ENCODE measurements at regions not wholly inside any gene's neighbourhood (a gene's known extent, or its start where the extent isn't known, plus 50 kb on each side); places are given as distances from the start of the nearest gene placed in this dataset.

DNA sequence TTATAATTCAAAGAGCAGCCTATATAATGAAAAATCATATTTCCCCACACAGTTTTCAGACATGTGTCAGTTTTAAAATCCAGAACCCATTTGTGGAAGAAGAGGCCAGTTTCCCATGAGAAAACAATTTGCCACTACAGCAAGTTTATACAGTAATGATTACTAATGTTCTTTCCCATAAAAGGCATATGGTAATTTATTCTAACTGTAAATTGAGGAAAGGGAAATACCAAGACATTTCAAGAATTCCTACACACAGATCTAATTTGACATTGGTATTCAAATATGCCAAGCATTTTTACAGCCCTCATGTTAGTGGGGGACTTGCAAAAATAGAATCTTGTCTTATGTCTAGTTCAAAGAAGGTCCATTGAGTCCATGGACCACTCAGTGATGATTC, 1368.6 kb downstream of the FSTL5 start:
- Histone ChIP-seq H3K4me3 (ENCODE audit: low read length in 2 of 2) (no peak overlapping the region), H3K9ac (ENCODE audit: low read depth in 1 of 2, low read length in 2 of 2) (no peak overlapping the region), H3K27ac (ENCODE audit: low read depth in 2 of 2, low read length in 2 of 2) (no peak overlapping the region), H3K27me3 (ENCODE audit: control insufficient read depth in 2 of 2, insufficient read depth in 2 of 2, low read length in 2 of 2) (no peaks in the 10 kb centered on the region), H3K36me3 (ENCODE audit: control insufficient read depth in 2 of 2, insufficient read depth in 2 of 2, low read length in 2 of 2) (no peaks in the 10 kb centered on the region), H3K9me3 (ENCODE audit: control insufficient read depth in 2 of 2, low read length in 2 of 2) (no peaks in the 10 kb centered on the region), H3K4me1 (ENCODE audit: control insufficient read depth in 2 of 2, insufficient read depth in 2 of 2, low read length in 2 of 2) (no peaks in the 10 kb centered on the region)

DNA sequence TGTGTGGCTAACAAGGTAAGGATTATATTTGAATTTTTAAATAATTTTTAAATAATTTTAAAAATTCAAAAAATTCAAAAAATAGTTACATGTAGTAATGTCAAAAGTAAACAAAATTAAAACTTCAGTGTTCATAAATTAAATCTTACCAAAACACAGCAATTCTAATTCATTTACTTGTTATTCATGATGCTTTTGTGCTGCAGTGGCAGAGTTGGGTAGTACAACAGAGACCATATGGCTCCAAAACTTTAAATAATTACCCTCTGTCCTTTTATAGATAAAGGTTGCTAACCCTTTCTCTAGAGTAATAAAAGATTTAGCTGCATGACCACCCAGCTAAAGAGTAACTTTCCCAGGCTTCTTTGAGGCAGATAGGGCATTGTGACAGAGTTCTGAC, 1355.6 kb downstream of the FSTL5 start:
- H3K27me3 ChIP-seq (ENCODE audit: control insufficient read depth in 2 of 2, insufficient read depth in 2 of 2, low read length in 2 of 2) = no peaks in the 10 kb centered on the region
- H3K36me3 ChIP-seq (ENCODE audit: control insufficient read depth in 2 of 2, insufficient read depth in 2 of 2, low read length in 2 of 2) = no peaks in the 10 kb centered on the region
- no peak overlapping the region for H3K4me3 ChIP-seq (ENCODE audit: low read length in 2 of 2)
- H3K27ac ChIP-seq (ENCODE audit: low read depth in 2 of 2, low read length in 2 of 2) = no peak overlapping the region
- H3K9me3 ChIP-seq (ENCODE audit: control insufficient read depth in 2 of 2, low read length in 2 of 2) = no peaks in the 10 kb centered on the region
- H3K4me1 ChIP-seq (ENCODE audit: control insufficient read depth in 2 of 2, insufficient read depth in 2 of 2, low read length in 2 of 2) = no peaks in the 10 kb centered on the region
- H3K9ac ChIP-seq (ENCODE audit: low read depth in 1 of 2, low read length in 2 of 2) = no peak overlapping the region

DNA sequence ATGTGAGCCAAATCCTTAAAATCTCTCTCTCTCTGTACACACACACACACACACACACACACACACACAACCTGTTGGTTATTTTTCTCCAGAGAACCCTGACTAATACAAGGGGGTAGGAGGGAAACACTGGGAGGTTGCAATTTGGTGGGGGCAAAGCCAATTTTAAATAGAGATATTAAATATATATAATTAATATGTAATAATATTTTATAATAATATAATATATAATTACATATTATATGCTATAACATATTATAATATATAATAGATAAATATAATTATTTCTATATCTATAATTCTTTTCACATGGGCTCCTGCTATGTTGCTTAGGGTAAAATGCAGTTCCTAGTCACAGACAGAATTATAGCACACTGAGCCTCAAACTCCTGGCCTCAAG, 1354.2 kb downstream of the FSTL5 start:
- Histone ChIP-seq H3K4me1 (ENCODE audit: control insufficient read depth in 2 of 2, insufficient read depth in 2 of 2, low read length in 2 of 2) (no peaks in the 10 kb centered on the region), H3K27me3 (ENCODE audit: control insufficient read depth in 2 of 2, insufficient read depth in 2 of 2, low read length in 2 of 2) (no peaks in the 10 kb centered on the region), H3K27ac (ENCODE audit: low read depth in 2 of 2, low read length in 2 of 2) (no peak overlapping the region), H3K36me3 (ENCODE audit: control insufficient read depth in 2 of 2, insufficient read depth in 2 of 2, low read length in 2 of 2) (no peaks in the 10 kb centered on the region), H3K9ac (ENCODE audit: low read depth in 1 of 2, low read length in 2 of 2) (no peak overlapping the region), H3K9me3 (ENCODE audit: control insufficient read depth in 2 of 2, low read length in 2 of 2) (no peaks in the 10 kb centered on the region), H3K4me3 (ENCODE audit: low read length in 2 of 2) (no peak overlapping the region)

DNA sequence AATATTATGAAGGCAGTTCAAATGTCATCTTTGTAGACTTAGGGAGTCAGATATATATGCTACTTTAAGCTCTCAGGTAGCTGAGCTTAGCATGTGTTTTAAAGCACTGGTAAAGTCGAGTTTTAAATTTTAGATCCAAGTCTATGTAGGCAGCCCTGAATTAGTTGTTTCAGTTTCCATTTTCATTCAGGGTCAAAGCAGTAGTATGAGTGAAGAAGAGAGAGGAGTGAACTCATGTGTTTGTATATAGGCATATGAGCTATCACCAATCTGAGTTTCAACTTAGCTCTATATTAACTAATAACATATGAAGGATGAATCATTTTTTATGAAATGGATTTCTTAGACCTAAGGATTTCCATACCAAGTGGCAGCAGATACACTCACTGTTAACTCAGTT, 1353.4 kb downstream of the FSTL5 start:
- Histone ChIP-seq H3K27ac (ENCODE audit: low read depth in 2 of 2, low read length in 2 of 2) (no peak overlapping the region), H3K9ac (ENCODE audit: low read depth in 1 of 2, low read length in 2 of 2) (no peak overlapping the region), H3K27me3 (ENCODE audit: control insufficient read depth in 2 of 2, insufficient read depth in 2 of 2, low read length in 2 of 2) (no peaks in the 10 kb centered on the region), H3K36me3 (ENCODE audit: control insufficient read depth in 2 of 2, insufficient read depth in 2 of 2, low read length in 2 of 2) (no peaks in the 10 kb centered on the region), H3K9me3 (ENCODE audit: control insufficient read depth in 2 of 2, low read length in 2 of 2) (no peaks in the 10 kb centered on the region), H3K4me1 (ENCODE audit: control insufficient read depth in 2 of 2, insufficient read depth in 2 of 2, low read length in 2 of 2) (no peaks in the 10 kb centered on the region), H3K4me3 (ENCODE audit: low read length in 2 of 2) (no peak overlapping the region)

DNA sequence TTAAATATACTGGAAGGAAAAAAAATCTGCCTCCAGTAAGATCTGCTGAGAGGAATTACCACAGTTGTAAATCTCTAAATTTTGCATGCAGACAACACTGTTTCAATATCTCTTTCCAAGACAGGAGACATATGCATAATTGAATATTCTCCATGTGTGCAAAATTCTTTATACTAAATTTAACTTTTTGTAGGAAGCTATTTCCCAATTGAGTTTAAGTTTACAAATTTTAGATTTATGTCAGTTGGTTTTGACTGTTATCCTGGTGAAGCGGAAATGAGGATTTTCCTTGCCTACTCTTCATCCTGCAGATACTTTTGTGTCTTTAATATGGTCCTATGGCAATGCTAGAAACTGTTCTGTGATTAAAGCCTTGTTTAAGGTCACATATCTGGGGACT, 1352.9 kb downstream of the FSTL5 start:
- Histone ChIP-seq H3K4me1 (ENCODE audit: control insufficient read depth in 2 of 2, insufficient read depth in 2 of 2, low read length in 2 of 2) (no peaks in the 10 kb centered on the region), H3K4me3 (ENCODE audit: low read length in 2 of 2) (no peak overlapping the region), H3K36me3 (ENCODE audit: control insufficient read depth in 2 of 2, insufficient read depth in 2 of 2, low read length in 2 of 2) (no peaks in the 10 kb centered on the region), H3K27ac (ENCODE audit: low read depth in 2 of 2, low read length in 2 of 2) (no peak overlapping the region), H3K9ac (ENCODE audit: low read depth in 1 of 2, low read length in 2 of 2) (no peak overlapping the region), H3K9me3 (ENCODE audit: control insufficient read depth in 2 of 2, low read length in 2 of 2) (no peaks in the 10 kb centered on the region), H3K27me3 (ENCODE audit: control insufficient read depth in 2 of 2, insufficient read depth in 2 of 2, low read length in 2 of 2) (no peaks in the 10 kb centered on the region)

DNA sequence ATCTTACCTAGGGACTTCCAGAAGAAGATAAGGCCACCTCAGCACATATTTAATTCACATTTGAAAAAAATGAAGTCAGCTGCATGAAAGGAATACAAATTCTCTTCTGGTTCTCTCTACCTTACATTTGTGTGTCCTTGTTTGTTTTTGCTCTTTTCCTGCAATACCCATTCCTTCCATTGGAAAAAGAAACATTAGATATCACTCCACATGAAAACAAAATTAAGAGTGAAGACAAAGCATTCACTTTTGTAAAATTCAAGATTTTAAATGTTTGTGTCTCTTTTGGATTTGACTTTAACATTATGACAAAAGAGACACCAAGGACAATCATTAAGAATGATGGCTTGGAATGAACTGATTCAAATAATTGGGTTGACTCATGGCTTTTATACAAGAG, 1351.8 kb downstream of the FSTL5 start:
- H3K4me3 ChIP-seq (ENCODE audit: low read length in 2 of 2) = no peak overlapping the region
- H3K27me3 ChIP-seq (ENCODE audit: control insufficient read depth in 2 of 2, insufficient read depth in 2 of 2, low read length in 2 of 2) = no peaks in the 10 kb centered on the region
- no peaks in the 10 kb centered on the region for H3K9me3 ChIP-seq (ENCODE audit: control insufficient read depth in 2 of 2, low read length in 2 of 2)
- H3K4me1 ChIP-seq (ENCODE audit: control insufficient read depth in 2 of 2, insufficient read depth in 2 of 2, low read length in 2 of 2) = no peaks in the 10 kb centered on the region
- no peaks in the 10 kb centered on the region for H3K36me3 ChIP-seq (ENCODE audit: control insufficient read depth in 2 of 2, insufficient read depth in 2 of 2, low read length in 2 of 2)
- H3K27ac ChIP-seq (ENCODE audit: low read depth in 2 of 2, low read length in 2 of 2) = no peak overlapping the region
- H3K9ac ChIP-seq (ENCODE audit: low read depth in 1 of 2, low read length in 2 of 2) = no peak overlapping the region

DNA sequence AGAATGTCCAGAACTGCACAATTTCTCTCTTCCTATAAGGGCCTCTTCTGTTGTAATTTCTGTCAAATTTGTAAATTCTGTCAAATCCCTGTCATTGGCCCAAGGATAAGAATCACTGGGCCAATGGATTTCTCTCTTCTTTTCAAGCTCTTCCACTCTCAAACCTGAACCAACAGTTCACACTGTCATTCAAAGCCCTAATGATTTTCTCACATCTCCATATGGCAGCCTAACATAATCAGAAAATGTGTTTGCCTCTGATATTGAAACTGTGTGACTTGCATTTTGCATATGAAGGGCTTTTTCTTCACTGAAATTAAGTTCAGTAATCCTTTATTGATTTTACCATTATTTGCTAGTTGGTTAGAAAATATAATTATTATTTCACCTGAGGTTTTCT, 1349.1 kb downstream of the FSTL5 start:
- Histone ChIP-seq H3K36me3 (ENCODE audit: control insufficient read depth in 2 of 2, insufficient read depth in 2 of 2, low read length in 2 of 2) (no peaks in the 10 kb centered on the region), H3K9ac (ENCODE audit: low read depth in 1 of 2, low read length in 2 of 2) (no peak overlapping the region), H3K9me3 (ENCODE audit: control insufficient read depth in 2 of 2, low read length in 2 of 2) (no peaks in the 10 kb centered on the region), H3K27me3 (ENCODE audit: control insufficient read depth in 2 of 2, insufficient read depth in 2 of 2, low read length in 2 of 2) (no peaks in the 10 kb centered on the region), H3K4me1 (ENCODE audit: control insufficient read depth in 2 of 2, insufficient read depth in 2 of 2, low read length in 2 of 2) (no peaks in the 10 kb centered on the region), H3K4me3 (ENCODE audit: low read length in 2 of 2) (no peak overlapping the region), H3K27ac (ENCODE audit: low read depth in 2 of 2, low read length in 2 of 2) (no peak overlapping the region)

DNA sequence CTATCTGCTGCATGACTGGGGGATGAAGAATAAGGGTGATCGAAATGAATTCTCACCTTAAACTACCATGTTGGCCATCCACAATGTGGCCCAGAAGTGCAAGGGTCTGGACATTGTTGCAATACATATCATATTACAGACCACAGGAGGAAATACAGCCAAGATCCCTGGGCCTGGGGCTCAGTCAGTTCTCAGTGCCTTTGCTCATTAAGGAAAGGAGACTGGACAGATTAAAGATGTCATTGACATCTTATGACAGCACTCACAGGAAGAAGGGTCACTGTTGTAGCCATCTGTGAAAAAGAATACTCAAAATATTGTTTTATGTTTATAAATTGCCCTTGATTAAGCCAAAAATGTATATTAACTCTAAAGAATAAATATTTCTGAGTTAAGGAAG, 1345.2 kb downstream of the FSTL5 start:
- no peaks in the 10 kb centered on the region for H3K9me3 ChIP-seq (ENCODE audit: control insufficient read depth in 2 of 2, low read length in 2 of 2)
- H3K27ac ChIP-seq (ENCODE audit: low read depth in 2 of 2, low read length in 2 of 2) = no peak overlapping the region
- H3K4me1 ChIP-seq (ENCODE audit: control insufficient read depth in 2 of 2, insufficient read depth in 2 of 2, low read length in 2 of 2) = no peaks in the 10 kb centered on the region
- H3K27me3 ChIP-seq (ENCODE audit: control insufficient read depth in 2 of 2, insufficient read depth in 2 of 2, low read length in 2 of 2) = no peaks in the 10 kb centered on the region
- no peak overlapping the region for H3K9ac ChIP-seq (ENCODE audit: low read depth in 1 of 2, low read length in 2 of 2)
- H3K4me3 ChIP-seq (ENCODE audit: low read length in 2 of 2) = no peak overlapping the region
- no peaks in the 10 kb centered on the region for H3K36me3 ChIP-seq (ENCODE audit: control insufficient read depth in 2 of 2, insufficient read depth in 2 of 2, low read length in 2 of 2)

DNA sequence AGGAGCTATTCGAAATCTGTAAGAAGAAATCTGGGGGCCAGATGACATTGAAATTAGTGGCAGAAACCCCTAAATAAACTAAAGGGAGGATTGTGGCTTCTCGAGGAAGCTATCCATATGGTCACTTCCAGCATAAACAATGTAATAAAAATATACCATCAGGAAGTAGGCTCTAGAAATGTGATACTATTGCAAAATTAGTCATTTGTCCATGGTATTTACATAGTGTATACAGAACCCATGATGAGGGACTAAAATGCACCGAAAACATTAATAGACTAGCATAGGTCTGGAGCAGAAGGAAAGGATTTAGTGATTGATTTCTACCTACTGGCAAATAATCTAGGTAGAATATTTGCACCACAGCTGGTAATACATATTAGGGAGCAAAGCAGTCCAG, 1344.0 kb downstream of the FSTL5 start:
- Histone ChIP-seq H3K9me3 (ENCODE audit: control insufficient read depth in 2 of 2, low read length in 2 of 2) (no peaks in the 10 kb centered on the region), H3K4me3 (ENCODE audit: low read length in 2 of 2) (no peak overlapping the region), H3K4me1 (ENCODE audit: control insufficient read depth in 2 of 2, insufficient read depth in 2 of 2, low read length in 2 of 2) (no peaks in the 10 kb centered on the region), H3K36me3 (ENCODE audit: control insufficient read depth in 2 of 2, insufficient read depth in 2 of 2, low read length in 2 of 2) (no peaks in the 10 kb centered on the region), H3K27me3 (ENCODE audit: control insufficient read depth in 2 of 2, insufficient read depth in 2 of 2, low read length in 2 of 2) (no peaks in the 10 kb centered on the region), H3K9ac (ENCODE audit: low read depth in 1 of 2, low read length in 2 of 2) (no peak overlapping the region), H3K27ac (ENCODE audit: low read depth in 2 of 2, low read length in 2 of 2) (no peak overlapping the region)

DNA sequence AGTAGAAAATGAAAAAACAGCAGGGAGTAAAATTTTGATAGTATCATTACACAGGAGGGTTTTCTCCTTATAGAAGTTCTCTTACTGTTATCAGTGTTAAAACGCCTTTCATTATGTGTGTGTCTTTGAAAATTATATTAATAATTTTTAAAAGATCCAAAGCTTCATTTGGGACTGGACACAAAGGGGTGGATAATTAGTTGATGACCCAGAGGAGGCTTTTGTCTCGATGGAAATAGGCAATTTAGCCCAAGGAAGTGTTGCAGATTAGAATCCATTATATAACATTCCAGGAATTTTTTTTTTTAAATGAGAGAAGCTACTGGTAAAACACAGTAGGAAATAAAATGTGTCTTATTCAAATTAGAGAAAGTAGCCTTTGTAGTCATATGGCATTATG, 1339.3 kb downstream of the FSTL5 start:
- Histone ChIP-seq H3K4me1 (ENCODE audit: control insufficient read depth in 2 of 2, insufficient read depth in 2 of 2, low read length in 2 of 2) (no peaks in the 10 kb centered on the region), H3K9ac (ENCODE audit: low read depth in 1 of 2, low read length in 2 of 2) (no peak overlapping the region), H3K9me3 (ENCODE audit: control insufficient read depth in 2 of 2, low read length in 2 of 2) (peaks cover 0 to 3% of the 10 kb centered on the region in 2 donors), H3K27ac (ENCODE audit: low read depth in 2 of 2, low read length in 2 of 2) (no peak overlapping the region), H3K4me3 (ENCODE audit: low read length in 2 of 2) (no peak overlapping the region), H3K36me3 (ENCODE audit: control insufficient read depth in 2 of 2, insufficient read depth in 2 of 2, low read length in 2 of 2) (no peaks in the 10 kb centered on the region), H3K27me3 (ENCODE audit: control insufficient read depth in 2 of 2, insufficient read depth in 2 of 2, low read length in 2 of 2) (no peaks in the 10 kb centered on the region)

DNA sequence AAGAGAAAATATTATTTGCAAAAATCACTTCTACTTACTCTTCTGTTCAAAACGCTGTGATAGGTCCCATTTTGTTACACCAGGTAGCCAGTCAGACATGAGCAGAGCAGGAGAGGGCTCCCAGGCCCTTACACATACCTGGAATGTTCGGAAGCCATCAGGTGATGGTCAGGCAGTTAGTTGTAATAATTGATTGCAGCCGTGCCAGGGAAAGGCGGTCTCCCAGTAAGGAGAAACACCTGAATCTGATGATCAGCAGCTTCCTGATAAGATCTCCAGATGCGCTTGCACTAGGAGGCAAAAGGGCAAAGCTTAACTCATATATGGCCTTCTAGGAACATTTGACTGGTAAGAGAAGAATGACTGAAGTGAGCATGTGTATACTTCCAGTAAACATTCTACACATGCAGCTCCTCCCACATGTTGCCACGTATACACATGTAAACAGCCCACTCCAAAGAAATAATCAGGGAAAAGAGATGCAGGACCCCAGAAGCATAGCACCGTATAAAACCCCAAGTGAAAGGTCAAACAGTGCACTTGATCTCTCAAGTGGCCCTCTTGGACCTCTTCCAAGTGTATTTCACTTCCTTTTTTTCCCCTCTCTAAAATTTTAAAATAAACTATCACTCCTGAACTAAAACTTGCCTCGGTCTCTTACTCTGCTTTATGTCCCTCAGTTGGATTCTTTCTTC, 1338.0 kb downstream of the FSTL5 start:
- Histone ChIP-seq H3K9me3 (ENCODE audit: control insufficient read depth in 2 of 2, low read length in 2 of 2) (peaks cover 0 to 3% of the 10 kb centered on the region in 2 donors), H3K4me1 (ENCODE audit: control insufficient read depth in 2 of 2, insufficient read depth in 2 of 2, low read length in 2 of 2) (no peaks in the 10 kb centered on the region), H3K4me3 (ENCODE audit: low read length in 2 of 2) (no peak overlapping the region), H3K27ac (ENCODE audit: low read depth in 2 of 2, low read length in 2 of 2) (no peak overlapping the region), H3K36me3 (ENCODE audit: control insufficient read depth in 2 of 2, insufficient read depth in 2 of 2, low read length in 2 of 2) (no peaks in the 10 kb centered on the region), H3K27me3 (ENCODE audit: control insufficient read depth in 2 of 2, insufficient read depth in 2 of 2, low read length in 2 of 2) (no peaks in the 10 kb centered on the region), H3K9ac (ENCODE audit: low read depth in 1 of 2, low read length in 2 of 2) (no peak overlapping the region)

Data from mucosa of rectum (tissue), 2 donors.